ENCODE measurements at regions not wholly inside any gene's neighbourhood (a gene's known extent, or its start where the extent isn't known, plus 50 kb on each side); places are given as distances from the start of the nearest gene placed in this dataset.

- Histone ChIP-seq H3K27ac (ENCODE audit: low read depth, low read length) (no peak overlapping the region), H3K27me3 (ENCODE audit: insufficient read depth, low read length) (no peaks in the 10 kb centered on the region), H3K4me3 (ENCODE audit: insufficient read depth, low read length) (no peak overlapping the region), H3K9me3 (ENCODE audit: low read depth, low read length) (no peaks in the 10 kb centered on the region), H3K36me3 (ENCODE audit: insufficient read depth, low read length) (no peaks in the 10 kb centered on the region), H3K79me2 (ENCODE audit: insufficient read depth, low read length) (no peaks in the 10 kb centered on the region), H3K4me1 (ENCODE audit: insufficient read depth, low read length) (no peaks in the 10 kb centered on the region), H2AFZ (ENCODE audit: low read length) (no peak overlapping the region), H3K4me2 (ENCODE audit: insufficient read depth, low read length) (no peak overlapping the region), H4K20me1 (ENCODE audit: insufficient read depth, low read length) (no peaks in the 10 kb centered on the region)
- TF ChIP-seq, protein P1, sequence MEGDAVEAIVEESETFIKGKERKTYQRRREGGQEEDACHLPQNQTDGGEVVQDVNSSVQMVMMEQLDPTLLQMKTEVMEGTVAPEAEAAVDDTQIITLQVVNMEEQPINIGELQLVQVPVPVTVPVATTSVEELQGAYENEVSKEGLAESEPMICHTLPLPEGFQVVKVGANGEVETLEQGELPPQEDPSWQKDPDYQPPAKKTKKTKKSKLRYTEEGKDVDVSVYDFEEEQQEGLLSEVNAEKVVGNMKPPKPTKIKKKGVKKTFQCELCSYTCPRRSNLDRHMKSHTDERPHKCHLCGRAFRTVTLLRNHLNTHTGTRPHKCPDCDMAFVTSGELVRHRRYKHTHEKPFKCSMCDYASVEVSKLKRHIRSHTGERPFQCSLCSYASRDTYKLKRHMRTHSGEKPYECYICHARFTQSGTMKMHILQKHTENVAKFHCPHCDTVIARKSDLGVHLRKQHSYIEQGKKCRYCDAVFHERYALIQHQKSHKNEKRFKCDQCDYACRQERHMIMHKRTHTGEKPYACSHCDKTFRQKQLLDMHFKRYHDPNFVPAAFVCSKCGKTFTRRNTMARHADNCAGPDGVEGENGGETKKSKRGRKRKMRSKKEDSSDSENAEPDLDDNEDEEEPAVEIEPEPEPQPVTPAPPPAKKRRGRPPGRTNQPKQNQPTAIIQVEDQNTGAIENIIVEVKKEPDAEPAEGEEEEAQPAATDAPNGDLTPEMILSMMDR (IDR thresholded peaks at IDR 0.05; ENCODE audit: extremely low read depth, low read depth, low read length): no peak
- DNase-seq (ENCODE audit: insufficient read length, low spot score, missing footprints): peak; percentile 9
Observed at GRCh38 chr2:43008388-43008787, 216.0 kb upstream of the HAAO start.

DNA sequence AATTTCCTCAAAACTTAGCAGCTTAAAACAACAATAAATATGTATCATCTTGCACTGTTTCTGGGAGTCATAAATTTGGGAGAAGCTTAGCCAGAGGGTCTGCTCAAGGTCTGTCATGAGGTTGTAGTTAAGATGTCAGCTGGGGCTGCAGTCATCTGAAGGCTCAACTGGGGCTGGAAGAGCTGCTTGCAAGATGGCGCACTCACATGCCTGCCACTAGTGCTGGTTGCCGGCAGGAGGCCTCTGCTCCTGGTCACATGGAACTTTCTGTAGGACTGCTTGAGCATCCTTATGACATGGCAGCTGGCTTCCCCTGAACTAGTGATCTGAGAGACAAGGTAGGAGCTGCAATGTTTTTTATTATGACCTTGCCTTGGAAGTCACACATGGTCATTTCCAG lies 215.5 kb upstream of the HAAO start:
- H3K79me2 ChIP-seq (ENCODE audit: insufficient read depth, low read length): no peaks in the 10 kb centered on the region
- no peaks in the 10 kb centered on the region for H3K36me3 ChIP-seq (ENCODE audit: insufficient read depth, low read length)
- no peak overlapping the region for H3K4me2 ChIP-seq (ENCODE audit: insufficient read depth, low read length)
- H3K27me3 ChIP-seq (ENCODE audit: insufficient read depth, low read length): no peaks in the 10 kb centered on the region
- no peaks in the 10 kb centered on the region for H3K9me3 ChIP-seq (ENCODE audit: low read depth, low read length)
- no peak overlapping the region for H2AFZ ChIP-seq (ENCODE audit: low read length)
- TF ChIP-seq, protein P1 (IDR thresholded peaks at IDR 0.05; ENCODE audit: extremely low read depth, low read depth, low read length): no peak
- H3K27ac ChIP-seq (ENCODE audit: low read depth, low read length): no peak overlapping the region
- H3K4me1 ChIP-seq (ENCODE audit: insufficient read depth, low read length): no peaks in the 10 kb centered on the region
- peak; percentile 9 for DNase-seq (ENCODE audit: insufficient read length, low spot score, missing footprints)
- no peaks in the 10 kb centered on the region for H4K20me1 ChIP-seq (ENCODE audit: insufficient read depth, low read length)
- no peak overlapping the region for H3K4me3 ChIP-seq (ENCODE audit: insufficient read depth, low read length)

- TF ChIP-seq, protein P1 (IDR thresholded peaks at IDR 0.05; ENCODE audit: extremely low read depth, low read depth, low read length): no peak
- Histone ChIP-seq H4K20me1 (ENCODE audit: insufficient read depth, low read length) (no peaks in the 10 kb centered on the region), H3K36me3 (ENCODE audit: insufficient read depth, low read length) (no peaks in the 10 kb centered on the region), H3K27me3 (ENCODE audit: insufficient read depth, low read length) (no peaks in the 10 kb centered on the region), H2AFZ (ENCODE audit: low read length) (no peak overlapping the region), H3K9me3 (ENCODE audit: low read depth, low read length) (no peaks in the 10 kb centered on the region), H3K27ac (ENCODE audit: low read depth, low read length) (no peak overlapping the region), H3K79me2 (ENCODE audit: insufficient read depth, low read length) (no peaks in the 10 kb centered on the region), H3K4me1 (ENCODE audit: insufficient read depth, low read length) (no peaks in the 10 kb centered on the region), H3K4me3 (ENCODE audit: insufficient read depth, low read length) (no peak overlapping the region), H3K4me2 (ENCODE audit: insufficient read depth, low read length) (no peak overlapping the region)
- peak; percentile 58 for DNase-seq (ENCODE audit: insufficient read length, low spot score, missing footprints)
Observed at GRCh38 chr2:43006834-43007543, 214.6 kb upstream of the HAAO start.

DNA sequence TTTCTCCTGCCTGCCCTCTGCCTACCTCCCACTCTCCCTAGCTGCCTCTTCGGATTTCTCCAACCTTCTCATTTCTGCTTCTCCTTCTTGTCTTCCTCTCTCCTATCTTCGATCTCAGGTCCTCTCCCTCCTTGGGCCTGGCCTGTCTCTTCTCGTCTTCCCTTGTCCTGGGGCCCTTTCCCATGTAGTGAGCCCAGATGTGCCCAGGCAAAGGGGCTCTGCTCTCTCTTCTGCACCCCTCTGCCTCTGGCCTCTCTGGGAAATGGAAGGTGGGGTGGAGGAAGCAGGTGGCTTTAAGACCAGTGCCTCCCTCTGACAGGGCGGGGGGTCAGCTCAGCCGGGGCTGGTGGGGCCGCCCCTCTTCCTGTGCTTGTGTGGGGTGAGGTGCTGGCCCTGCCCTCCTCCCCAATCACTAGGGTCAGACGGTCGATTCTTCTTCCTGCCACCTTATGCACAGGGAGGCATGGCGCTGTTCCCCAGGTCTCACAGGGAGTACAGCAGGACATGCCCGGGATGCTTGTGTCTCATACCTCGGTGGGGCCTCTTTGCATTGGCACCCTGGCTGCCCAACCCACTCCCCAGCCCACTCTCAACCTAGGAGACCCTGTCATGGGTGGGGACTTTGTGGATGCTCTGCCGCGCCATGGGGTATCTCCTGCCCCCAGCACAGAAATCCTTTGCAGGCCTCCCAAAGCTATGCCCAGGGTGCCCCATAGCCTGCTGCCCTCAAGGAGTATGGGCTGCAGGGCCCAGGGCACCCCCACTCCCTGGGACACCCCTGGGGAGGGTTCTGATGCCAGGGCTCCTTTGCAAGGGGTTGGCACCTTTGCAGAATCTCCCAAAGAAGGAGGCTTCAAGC lies 213.8 kb upstream of the HAAO start:
- Histone ChIP-seq H3K27me3 (ENCODE audit: insufficient read depth, low read length) (no peaks in the 10 kb centered on the region), H3K27ac (ENCODE audit: low read depth, low read length) (no peak overlapping the region), H3K79me2 (ENCODE audit: insufficient read depth, low read length) (no peaks in the 10 kb centered on the region), H3K4me1 (ENCODE audit: insufficient read depth, low read length) (no peaks in the 10 kb centered on the region), H3K4me2 (ENCODE audit: insufficient read depth, low read length) (no peak overlapping the region), H3K36me3 (ENCODE audit: insufficient read depth, low read length) (no peaks in the 10 kb centered on the region), H4K20me1 (ENCODE audit: insufficient read depth, low read length) (no peaks in the 10 kb centered on the region), H2AFZ (ENCODE audit: low read length) (no peak overlapping the region), H3K4me3 (ENCODE audit: insufficient read depth, low read length) (no peak overlapping the region), H3K9me3 (ENCODE audit: low read depth, low read length) (no peaks in the 10 kb centered on the region)
- TF ChIP-seq, protein P1 (IDR thresholded peaks at IDR 0.05; ENCODE audit: extremely low read depth, low read depth, low read length): no peak
- peak; percentile 53 for DNase-seq (ENCODE audit: insufficient read length, low spot score, missing footprints)

Data from osteoblast (primary cell).